ENCODE measurements at regions not wholly inside any gene's neighbourhood (a gene's known extent, or its start where the extent isn't known, plus 50 kb on each side); places are given as distances from the start of the nearest gene placed in this dataset.

GRCh38 chr3:72449551-72449950 lies 398.7 kb downstream of the SHQ1 start:
- no peaks in the 10 kb centered on the region for H3K9me3 ChIP-seq (ENCODE audit: control insufficient read depth, low read depth, low read length)
- H3K4ac ChIP-seq (ENCODE audit: low read depth, low read length), result no peak overlapping the region
- no CpG with 5 or more reads among the region's 3 CpGs for WGBS (ENCODE audit: extremely low coverage, insufficient read length, low lambda C conversion rate)
- no peaks in the 10 kb centered on the region for H3K79me1 ChIP-seq (ENCODE audit: insufficient read depth, low read depth, low read length, poor library complexity, severe bottlenecking)
- H2AK5ac ChIP-seq (ENCODE audit: insufficient read length, low read length), result no peak overlapping the region
- H3K23ac ChIP-seq (ENCODE audit: insufficient read length, low read depth, low read length), result no peak overlapping the region
- peaks cover 0 to 2% of the 10 kb centered on the region in 2 experiments; a peak in 3 of 5 replicates for H3K9me3 Mint-ChIP-seq
- no peak overlapping the region for H3K14ac ChIP-seq (ENCODE audit: insufficient read depth, low read length)
- H3K27me3 ChIP-seq (ENCODE audit: insufficient read depth, low read length), result no peaks in the 10 kb centered on the region
- H4K8ac ChIP-seq (replicated peaks; ENCODE audit: insufficient read length, low read depth, low read length), result no peak overlapping the region
- peaks cover 1 to 10% (median 9%) of the 10 kb centered on the region in 3 experiments for H3K36me3 Mint-ChIP-seq (ENCODE audit: insufficient read depth in 1 of 3, low read depth in 3 of 3)
- H4K5ac ChIP-seq (ENCODE audit: insufficient read length, low read depth, low read length), result no peak overlapping the region
- no peak overlapping the region for H3K9ac ChIP-seq (ENCODE audit: extremely low read depth, insufficient read length, low read length)
- no peak overlapping the region for H2BK5ac ChIP-seq (ENCODE audit: insufficient read length, low read length)
- H3K4me1 Mint-ChIP-seq, result peaks cover 28 to 35% of the 10 kb centered on the region in 2 experiments
- peaks cover 17% of the 10 kb centered on the region; the same call in 1 of the 2 replicates for H3K79me2 ChIP-seq (ENCODE audit: insufficient read depth, low read length)
- H2AFZ ChIP-seq (ENCODE audit: low read length), result no peak overlapping the region
- peaks cover 52% of the 10 kb centered on the region for H3K27me3 Mint-ChIP-seq (ENCODE audit: low read depth)
- H3K4me3 Mint-ChIP-seq, result no peak overlapping the region
- no peak for TF ChIP-seq CTCF (conservative IDR thresholded peaks at IDR 0.05)
- H3K27ac ChIP-seq (ENCODE audit: insufficient read length, low read depth, low read length), result no peak overlapping the region
- no peaks in the 10 kb centered on the region for H3K23me2 ChIP-seq (ENCODE audit: insufficient read length, low read depth, low read length, poor library complexity, severe bottlenecking)
- no peak overlapping the region for H3T11ph ChIP-seq (ENCODE audit: low read length)
- no peak for DNase-seq
- no peak overlapping the region for H2BK20ac ChIP-seq (ENCODE audit: low read depth, low read length, poor library complexity, severe bottlenecking)
- H2BK12ac ChIP-seq (ENCODE audit: insufficient read length, low read depth, low read length), result no peak overlapping the region
- H3K27ac Mint-ChIP-seq, result no peak overlapping the region
- H4K20me1 ChIP-seq (ENCODE audit: control insufficient read depth, insufficient read depth, insufficient read length), result no peaks in the 10 kb centered on the region
- H2BK15ac ChIP-seq (ENCODE audit: low read depth, low read length), result no peak overlapping the region
- H3K56ac ChIP-seq (ENCODE audit: insufficient read length, low read depth, low read length), result no peak overlapping the region
- no peak overlapping the region for H3K4me2 ChIP-seq (ENCODE audit: insufficient read depth, insufficient read length, low read length)
- H2BK120ac ChIP-seq (ENCODE audit: low read depth, low read length, poor library complexity, severe bottlenecking), result no peak overlapping the region
- H3K18ac ChIP-seq (ENCODE audit: insufficient read length, low read depth, low read length), result no peak overlapping the region
- no peak overlapping the region for H4K91ac ChIP-seq (ENCODE audit: insufficient read length, low read depth, low read length)
- no peaks in the 10 kb centered on the region for H3K4me1 ChIP-seq (ENCODE audit: insufficient read depth, low read length)

Measured in H9 (cell line).